Esophagus squamous epithelium (tissue), 5 donors: ENCODE measurements at regions not wholly inside any gene's neighbourhood (a gene's known extent, or its start where the extent isn't known, plus 50 kb on each side); places are given as distances from the start of the nearest gene placed in this dataset.

Experiments used
- DNase-seq: peaks from one replicate; lab custom pipeline; 2025; lab: John Stamatoyannopoulos, UW
- H3K27ac ChIP-seq, 4 donors: fragments of 200-600 bp; sonication (generic); one replicate each; pipeline ENCODE4 v1.5.1; 2016 to 2019; ENCODE audit warnings: mild to moderate bottlenecking in 1 of 4
- H3K27me3 ChIP-seq, 4 donors: fragments of 200-600 bp; sonication (generic); 1 replicate in 3 of 4; 2 replicates in 1 of 4; pipeline versions ENCODE4 v1.5.1 to v1.6.0; 2017 to 2021; ENCODE audit warnings: antibody characterized with exemption in 1 of 4
- H3K36me3 ChIP-seq, 3 donors: fragments of 200-600 bp; sonication (generic); one replicate each; pipeline ENCODE4 v1.5.1; 2016 to 2019
- H3K4me1 ChIP-seq, 3 donors: fragments of 200-600 bp; sonication (generic); one replicate each; pipeline ENCODE4 v1.5.1; 2017 to 2019
- H3K4me3 ChIP-seq, 4 donors: fragments of 200-600 bp; sonication (generic); 1 replicate in 3 of 4; 2 replicates in 1 of 4; pipeline ENCODE4 v1.5.1; 2016 to 2019; ENCODE audit warnings: mild to moderate bottlenecking in 2 of 4, moderate library complexity in 1 of 4
- H3K9me3 ChIP-seq, 3 donors: fragments of 200-600 bp; sonication (generic); one replicate each; pipeline ENCODE4 v1.5.1; 2016 to 2019
- POLR2A ChIP-seq, 4 donors: fragments of 450-650 bp; IDR thresholded peaks; one replicate each; pipeline ENCODE4 v1.6.1; 2017; ENCODE audit warnings: antibody characterized with exemption in 4 of 4, mild to moderate bottlenecking in 4 of 4, moderate library complexity in 3 of 4
- WGBS, 2 donors: methylation state at CpG; one replicate each; pipeline ENCODE4 v1.1.5; 2018; 5-methylcytosine and 5-hydroxymethylcytosine counted together
- intact Hi-C: fragments of 100-400 bp; cut with DNase I; formaldehyde crosslinking; loops from one replicate; pipeline ENCODE4 v1.15.0; 2022
- TF ChIP-seq, protein P1 (sequence below), 6 experiments: fragments of 450-650 bp in 4 of 6; fragments of 200-600 bp in 2 of 6; sonication (generic) in 2 of 6; IDR thresholded peaks; one replicate each; pipeline ENCODE4 v1.5.1; 2016 to 2019; ENCODE audit warnings: antibody characterized with exemption in 6 of 6, mild to moderate bottlenecking in 4 of 6, moderate library complexity in 4 of 6
- donor health status: DM: yes; HTN: yes; CAD: no.

DNA sequence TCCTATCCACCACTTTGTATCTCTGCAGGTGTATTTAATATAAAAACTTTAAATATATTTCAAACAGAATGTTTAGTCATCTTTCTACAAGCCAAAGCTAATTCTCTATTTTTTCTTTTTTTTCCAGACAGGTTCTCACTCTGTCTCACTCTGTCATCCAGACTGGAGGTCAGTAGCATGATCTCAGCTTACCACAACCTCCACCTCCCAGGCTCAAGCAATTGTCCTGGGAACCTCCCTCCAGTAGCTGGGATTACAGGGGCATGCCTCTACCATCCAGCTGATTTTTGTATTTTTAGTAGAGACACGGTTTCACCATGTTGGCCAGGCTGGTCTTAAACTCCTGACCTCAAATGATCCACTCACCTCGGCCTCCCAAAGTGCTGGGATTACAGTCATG lies 202.6 kb downstream of the VGLL3 start:
- intact Hi-C loops, result no loop called here
- Histone ChIP-seq H3K27ac (no peak overlapping the region), H3K4me3 (no peak overlapping the region), H3K27me3 (no peaks in the 10 kb centered on the region), H3K9me3 (no peaks in the 10 kb centered on the region), H3K36me3 (no peaks in the 10 kb centered on the region), H3K4me1 (no peaks in the 10 kb centered on the region)
- no peak for DNase-seq
- no peak for TF ChIP-seq POLR2A (IDR thresholded peaks at IDR 0.05)
- TF ChIP-seq, protein P1, sequence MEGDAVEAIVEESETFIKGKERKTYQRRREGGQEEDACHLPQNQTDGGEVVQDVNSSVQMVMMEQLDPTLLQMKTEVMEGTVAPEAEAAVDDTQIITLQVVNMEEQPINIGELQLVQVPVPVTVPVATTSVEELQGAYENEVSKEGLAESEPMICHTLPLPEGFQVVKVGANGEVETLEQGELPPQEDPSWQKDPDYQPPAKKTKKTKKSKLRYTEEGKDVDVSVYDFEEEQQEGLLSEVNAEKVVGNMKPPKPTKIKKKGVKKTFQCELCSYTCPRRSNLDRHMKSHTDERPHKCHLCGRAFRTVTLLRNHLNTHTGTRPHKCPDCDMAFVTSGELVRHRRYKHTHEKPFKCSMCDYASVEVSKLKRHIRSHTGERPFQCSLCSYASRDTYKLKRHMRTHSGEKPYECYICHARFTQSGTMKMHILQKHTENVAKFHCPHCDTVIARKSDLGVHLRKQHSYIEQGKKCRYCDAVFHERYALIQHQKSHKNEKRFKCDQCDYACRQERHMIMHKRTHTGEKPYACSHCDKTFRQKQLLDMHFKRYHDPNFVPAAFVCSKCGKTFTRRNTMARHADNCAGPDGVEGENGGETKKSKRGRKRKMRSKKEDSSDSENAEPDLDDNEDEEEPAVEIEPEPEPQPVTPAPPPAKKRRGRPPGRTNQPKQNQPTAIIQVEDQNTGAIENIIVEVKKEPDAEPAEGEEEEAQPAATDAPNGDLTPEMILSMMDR (IDR thresholded peaks at IDR 0.05), result no peak
- 61 to 75% methylated on average over 2 of the region's 2 CpGs for WGBS, 2 donors

DNA sequence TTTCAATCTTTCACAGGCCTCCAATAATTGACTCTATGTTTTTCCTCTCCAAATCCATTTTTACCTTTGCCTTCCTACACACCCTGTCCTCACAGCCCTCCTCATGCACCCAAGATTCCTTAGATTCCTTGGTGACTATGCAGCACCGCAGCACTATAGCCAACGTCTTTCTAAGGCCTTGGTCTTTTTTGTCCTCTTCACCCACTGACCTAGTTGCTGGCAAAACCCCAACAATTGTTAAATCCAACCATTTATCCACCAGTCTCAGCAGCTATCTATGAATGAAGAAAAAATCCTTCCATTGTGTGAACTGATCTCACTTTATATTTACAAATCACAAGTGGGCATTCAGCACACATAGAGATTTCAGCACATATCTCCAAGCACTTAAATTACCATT lies 203.9 kb downstream of the VGLL3 start:
- Histone ChIP-seq H3K4me3 (no peak overlapping the region), H3K9me3 (no peaks in the 10 kb centered on the region)

DNA sequence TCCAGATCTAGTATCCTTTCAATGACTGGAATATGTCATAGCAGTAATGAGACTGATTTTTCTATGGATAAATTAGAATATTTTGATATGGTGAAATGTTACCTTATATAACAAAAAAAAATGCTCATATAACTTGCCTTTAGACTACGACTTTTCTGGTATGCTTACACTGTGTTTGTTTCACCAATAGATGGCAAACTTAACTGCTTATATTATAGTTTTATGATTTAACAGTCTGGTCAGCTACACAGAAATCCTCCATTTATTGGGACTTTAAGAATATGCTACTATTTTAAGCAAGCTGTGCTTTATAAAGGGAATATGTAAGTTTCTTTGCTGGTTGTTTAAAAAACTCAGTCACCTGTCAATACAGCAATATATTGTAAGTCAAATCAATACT lies 205.6 kb downstream of the VGLL3 start:
- 29 to 54% methylated on average over 1 of the region's 1 CpG for WGBS, 2 donors
- TF ChIP-seq, protein P1 (IDR thresholded peaks at IDR 0.05), result peak in 2 of 6 experiments; percentile 11 to 15
- TF ChIP-seq POLR2A (IDR thresholded peaks at IDR 0.05), result no peak
- Histone ChIP-seq H3K36me3 (no peaks in the 10 kb centered on the region), H3K27me3 (no peaks in the 10 kb centered on the region), H3K4me3 (no peak overlapping the region), H3K4me1 (no peaks in the 10 kb centered on the region), H3K9me3 (no peaks in the 10 kb centered on the region), H3K27ac (no peak overlapping the region)
- DNase-seq, result no peak
- intact Hi-C loops, result no loop called here

More for the DNA sequence above, 203.9 kb downstream of the VGLL3 start:
- H3K27me3 ChIP-seq, result no peaks in the 10 kb centered on the region
- H3K4me1 ChIP-seq, result no peaks in the 10 kb centered on the region
- no peak for DNase-seq
- 28 to 37% methylated on average over 2 of the region's 2 CpGs for WGBS, 2 donors
- H3K27ac ChIP-seq, result no peak overlapping the region
- intact Hi-C loops, result no loop called here
- H3K36me3 ChIP-seq, result no peaks in the 10 kb centered on the region
- no peak for TF ChIP-seq POLR2A (IDR thresholded peaks at IDR 0.05)
- TF ChIP-seq, protein P1 (IDR thresholded peaks at IDR 0.05), result no peak

DNA sequence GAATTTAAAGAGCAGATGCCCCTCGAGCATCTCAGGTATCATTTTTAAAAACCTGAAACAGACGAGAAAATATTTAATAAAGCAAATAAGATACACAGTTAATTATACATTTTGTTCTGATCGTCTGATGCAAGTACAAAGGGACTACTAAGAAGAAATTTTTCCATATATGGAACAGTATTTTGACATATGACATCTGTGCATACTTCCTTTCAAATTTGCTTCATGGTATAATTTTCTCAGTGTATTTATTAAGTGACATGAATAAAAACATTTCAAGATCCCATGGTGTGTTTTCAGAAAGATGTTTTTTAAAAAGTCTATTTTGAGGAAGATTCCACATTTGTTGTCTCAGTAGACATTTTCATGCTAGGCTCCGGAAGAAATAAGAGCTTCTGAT lies 208.1 kb downstream of the VGLL3 start:
- H3K36me3 ChIP-seq, result no peaks in the 10 kb centered on the region
- 40 to 59% methylated on average over 4 of the region's 4 CpGs for WGBS, 2 donors
- TF ChIP-seq POLR2A (IDR thresholded peaks at IDR 0.05), result no peak
- TF ChIP-seq, protein P1 (IDR thresholded peaks at IDR 0.05), result no peak
- no peaks in the 10 kb centered on the region for H3K9me3 ChIP-seq
- intact Hi-C loops, result no loop called here
- no peak overlapping the region for H3K27ac ChIP-seq
- no peaks in the 10 kb centered on the region for H3K27me3 ChIP-seq
- no peak for DNase-seq
- H3K4me3 ChIP-seq, result no peak overlapping the region
- H3K4me1 ChIP-seq, result no peaks in the 10 kb centered on the region

DNA sequence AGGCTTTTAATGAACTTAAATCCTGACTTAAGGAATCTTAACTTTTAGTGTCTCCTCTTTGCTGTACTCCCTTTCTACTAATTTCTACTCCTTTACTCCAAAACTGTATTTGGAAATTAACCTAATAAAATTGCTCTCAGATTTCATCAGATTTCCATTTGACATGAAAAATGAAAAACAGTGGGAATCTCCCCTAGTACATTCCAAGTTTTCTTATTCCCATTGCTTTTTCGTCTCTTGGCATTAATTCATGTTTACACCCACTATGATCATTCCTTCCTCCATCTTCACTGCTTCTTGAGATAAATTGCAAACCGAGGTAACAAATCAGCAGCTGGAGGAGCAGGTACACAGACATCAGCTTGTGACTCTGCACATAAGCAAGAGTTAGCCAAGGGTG lies 208.7 kb downstream of the VGLL3 start:
- no peaks in the 10 kb centered on the region for H3K36me3 ChIP-seq
- TF ChIP-seq, protein P1 (IDR thresholded peaks at IDR 0.05), result no peak
- TF ChIP-seq POLR2A (IDR thresholded peaks at IDR 0.05), result no peak
- H3K27ac ChIP-seq, result no peak overlapping the region
- H3K4me3 ChIP-seq, result no peak overlapping the region
- no peaks in the 10 kb centered on the region for H3K4me1 ChIP-seq
- 21 to 29% methylated on average over 1 to 2 of the region's 2 CpGs for WGBS, 2 donors
- intact Hi-C loops, result no loop called here
- H3K9me3 ChIP-seq, result no peaks in the 10 kb centered on the region
- no peak for DNase-seq
- H3K27me3 ChIP-seq, result no peaks in the 10 kb centered on the region
